ENCODE measurements at regions not wholly inside any gene's neighbourhood (a gene's known extent, or its start where the extent isn't known, plus 50 kb on each side); places are given as distances from the start of the nearest gene placed in this dataset.

DNA sequence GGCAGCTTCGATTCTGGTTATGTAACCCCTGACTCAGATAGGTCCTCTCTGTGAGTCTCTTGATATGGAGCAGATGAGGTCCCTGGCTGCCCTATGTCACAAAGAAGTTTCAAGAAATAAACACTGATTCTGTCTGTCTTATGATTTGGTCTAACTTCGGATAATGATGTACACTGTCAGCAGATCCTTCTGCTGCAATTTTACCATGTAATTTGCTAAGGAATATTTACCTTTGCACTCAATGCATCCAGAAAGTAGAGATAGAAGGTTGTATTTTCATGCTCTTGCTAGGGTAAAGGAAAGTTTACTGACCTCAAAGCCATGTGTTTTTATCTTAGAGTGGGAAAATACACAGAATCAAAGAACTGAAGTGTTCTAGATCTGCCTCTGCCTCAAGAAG is 98.2 kb downstream of the KLF5 start:
- no peak for ATAC-seq (replicated peaks)
- H3K9me3 Mint-ChIP-seq: peaks cover 0 to 4% of the 10 kb centered on the region in 2 donors
- H3K4me3 Mint-ChIP-seq: no peak overlapping the region
- no peaks in the 10 kb centered on the region for H3K36me3 Mint-ChIP-seq
- no peak overlapping the region for H3K27ac Mint-ChIP-seq
- H3K4me1 Mint-ChIP-seq: no peaks in the 10 kb centered on the region
- no peak for DNase-seq
- H3K27me3 Mint-ChIP-seq: no peaks in the 10 kb centered on the region

- no peak for ATAC-seq (replicated peaks)
- no peaks in the 10 kb centered on the region for H3K4me1 Mint-ChIP-seq
- no peak for DNase-seq
- peaks cover 0 to 3% of the 10 kb centered on the region in 2 donors for H3K9me3 Mint-ChIP-seq
- peaks cover 0 to 4% of the 10 kb centered on the region in 2 donors for H3K27me3 Mint-ChIP-seq
- no peak overlapping the region for H3K4me3 Mint-ChIP-seq
- no peaks in the 10 kb centered on the region for H3K36me3 Mint-ChIP-seq
- no peak overlapping the region for H3K27ac Mint-ChIP-seq
These were observed 87.9 kb downstream of the KLF5 start for GRCh38 chr13:73146707-73147106.

- no peak overlapping the region for H3K4me3 Mint-ChIP-seq
These were observed 83.3 kb downstream of the KLF5 start for GRCh38 chr13:73142071-73142470.

DNA sequence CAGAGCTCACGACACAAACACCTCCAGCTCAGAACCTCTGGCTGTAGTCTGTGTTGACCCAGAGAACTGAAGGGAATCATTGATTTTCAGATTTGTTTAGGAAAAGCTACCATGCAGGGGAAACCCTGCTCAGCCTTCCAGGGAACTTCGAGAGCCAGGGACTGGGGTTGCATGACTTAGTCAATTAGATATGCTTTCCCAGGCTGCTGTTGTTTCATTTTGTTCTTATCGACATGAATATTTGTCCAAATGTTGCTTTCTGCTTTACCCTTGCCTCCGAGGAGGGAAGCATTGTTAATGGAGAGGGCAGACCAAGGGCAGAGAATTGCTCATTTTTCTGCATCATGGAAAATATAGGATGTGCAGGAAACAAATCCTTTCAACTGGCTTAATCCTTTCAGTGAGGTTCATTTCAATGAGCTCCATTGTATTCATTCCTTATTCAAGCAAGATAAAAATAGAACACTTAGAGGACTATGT is 82.5 kb downstream of the KLF5 start:
- Mint-ChIP-seq H3K27ac (no peak overlapping the region), H3K9me3 (peaks cover 0 to 1% of the 10 kb centered on the region in 2 donors), H3K4me1 (no peaks in the 10 kb centered on the region), H3K4me3 (no peak overlapping the region), H3K27me3 (peaks cover 0 to 4% of the 10 kb centered on the region in 2 donors), H3K36me3 (no peaks in the 10 kb centered on the region)
- DNase-seq (no peak), ATAC-seq (replicated peaks) (no peak)

More at GRCh38 chr13:73142071-73142470, 83.3 kb downstream of the KLF5 start:
- no peak overlapping the region for H3K27ac Mint-ChIP-seq
- H3K27me3 Mint-ChIP-seq: peaks cover 0 to 4% of the 10 kb centered on the region in 2 donors
- no peaks in the 10 kb centered on the region for H3K4me1 Mint-ChIP-seq
- DNase-seq: no peak
- no peak for ATAC-seq (replicated peaks)
- H3K9me3 Mint-ChIP-seq: peaks cover 0 to 3% of the 10 kb centered on the region in 2 donors
- H3K36me3 Mint-ChIP-seq: no peaks in the 10 kb centered on the region

DNA sequence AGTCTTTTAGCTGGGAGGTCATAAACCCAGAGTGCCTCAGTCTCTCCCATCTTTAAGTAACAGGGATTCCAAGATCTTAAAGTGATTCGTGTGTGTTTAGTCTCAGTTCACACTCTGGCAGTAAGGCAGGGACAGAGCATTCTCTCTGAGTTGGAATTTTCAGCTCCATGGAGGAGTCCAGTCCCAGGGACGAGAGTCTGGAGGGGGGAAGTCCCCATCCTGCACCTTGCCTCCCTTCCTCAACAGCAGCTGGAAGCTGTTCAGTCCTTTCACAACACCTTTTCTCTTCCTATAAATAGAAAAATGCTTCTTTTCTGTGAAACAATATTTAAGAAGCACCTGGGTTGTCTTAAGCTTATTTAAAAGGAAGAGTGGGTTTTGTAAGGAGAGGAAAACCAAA is 82.0 kb downstream of the KLF5 start:
- Mint-ChIP-seq H3K27ac (no peak overlapping the region), H3K4me1 (no peaks in the 10 kb centered on the region), H3K4me3 (no peak overlapping the region), H3K27me3 (peaks cover 0 to 4% of the 10 kb centered on the region in 2 donors), H3K36me3 (no peaks in the 10 kb centered on the region), H3K9me3 (no peaks in the 10 kb centered on the region)
- DNase-seq (no peak), ATAC-seq (replicated peaks) (no peak)

GRCh38 chr13:73138638-73139491 is 80.1 kb downstream of the KLF5 start:
- no peaks in the 10 kb centered on the region for H3K9me3 Mint-ChIP-seq
- DNase-seq (no peak), ATAC-seq (replicated peaks) (no peak)
- no peaks in the 10 kb centered on the region for H3K36me3 Mint-ChIP-seq
- no peak overlapping the region for H3K27ac Mint-ChIP-seq
- H3K4me3 Mint-ChIP-seq: no peak overlapping the region
- H3K27me3 Mint-ChIP-seq: peaks cover 0 to 4% of the 10 kb centered on the region in 2 donors
- no peaks in the 10 kb centered on the region for H3K4me1 Mint-ChIP-seq

GRCh38 chr13:73138276-73138637 is 79.5 kb downstream of the KLF5 start:
- Mint-ChIP-seq H3K36me3 (no peaks in the 10 kb centered on the region), H3K4me1 (no peaks in the 10 kb centered on the region), H3K4me3 (no peak overlapping the region), H3K27me3 (peaks cover 0 to 4% of the 10 kb centered on the region in 2 donors), H3K27ac (no peak overlapping the region), H3K9me3 (no peaks in the 10 kb centered on the region)
- no peak for ATAC-seq (replicated peaks)
- no peak for DNase-seq

GRCh38 chr13:73136776-73137175 is 78.0 kb downstream of the KLF5 start:
- H3K27ac Mint-ChIP-seq: no peak overlapping the region
- no peak overlapping the region for H3K4me3 Mint-ChIP-seq
- ATAC-seq (replicated peaks) (no peak), DNase-seq (no peak)
- H3K27me3 Mint-ChIP-seq: peaks cover 0 to 4% of the 10 kb centered on the region in 2 donors
- H3K36me3 Mint-ChIP-seq: no peaks in the 10 kb centered on the region
- peaks cover 0 to 4% of the 10 kb centered on the region in 2 donors for H3K9me3 Mint-ChIP-seq
- no peaks in the 10 kb centered on the region for H3K4me1 Mint-ChIP-seq

- Mint-ChIP-seq H3K36me3 (no peaks in the 10 kb centered on the region), H3K27ac (no peak overlapping the region), H3K4me3 (no peak overlapping the region), H3K27me3 (peaks cover 0 to 4% of the 10 kb centered on the region in 2 donors), H3K9me3 (peaks cover 0 to 4% of the 10 kb centered on the region in 2 donors), H3K4me1 (no peaks in the 10 kb centered on the region)
- DNase-seq: no peak
- ATAC-seq (replicated peaks): no peak
These were observed 74.7 kb downstream of the KLF5 start for GRCh38 chr13:73133531-73133930.

GRCh38 chr13:73131247-73131646 is 72.4 kb downstream of the KLF5 start:
- no peak overlapping the region for H3K27ac Mint-ChIP-seq
- no peaks in the 10 kb centered on the region for H3K36me3 Mint-ChIP-seq
- peaks cover 0 to 4% of the 10 kb centered on the region in 2 donors for H3K9me3 Mint-ChIP-seq
- no peak for DNase-seq
- ATAC-seq (replicated peaks): no peak
- H3K27me3 Mint-ChIP-seq: peaks cover 0 to 4% of the 10 kb centered on the region in 2 donors
- no peak overlapping the region for H3K4me3 Mint-ChIP-seq
- no peaks in the 10 kb centered on the region for H3K4me1 Mint-ChIP-seq

DNA sequence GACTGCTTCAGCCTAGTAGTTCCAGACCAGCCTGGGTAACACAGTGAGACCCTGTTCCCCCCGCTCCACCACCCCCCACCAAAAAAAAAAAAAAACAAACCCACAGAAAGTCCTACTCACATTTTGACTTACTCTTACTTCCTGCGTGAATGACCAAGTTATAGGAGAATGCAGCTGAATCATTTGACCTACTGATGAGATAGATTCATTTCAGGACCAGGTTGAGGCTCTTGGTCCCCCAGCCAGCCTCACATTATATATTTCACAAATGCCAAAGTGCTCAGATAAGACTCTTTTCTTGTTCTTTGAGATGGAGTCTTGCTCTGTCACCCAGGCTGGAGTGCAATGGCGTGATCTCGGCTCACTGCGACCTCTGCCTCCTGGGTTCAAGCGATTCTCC is 70.2 kb downstream of the KLF5 start:
- ATAC-seq (replicated peaks): no peak
- Mint-ChIP-seq H3K27me3 (peaks cover 0 to 4% of the 10 kb centered on the region in 2 donors), H3K4me1 (no peaks in the 10 kb centered on the region), H3K4me3 (no peak overlapping the region), H3K27ac (no peak overlapping the region), H3K36me3 (no peaks in the 10 kb centered on the region), H3K9me3 (peaks cover 0 to 4% of the 10 kb centered on the region in 2 donors)
- DNase-seq: no peak

Data from stimulated activated naive B cell treated with anti-CD40 and anti-IgM and Interleukin-4, amounts not matched to agents 10 μg/mL and 1 μg/mL and 100 μg/mL, for 72 hours (primary cell).